ENCODE measurements at regions not wholly inside any gene's neighbourhood (a gene's known extent, or its start where the extent isn't known, plus 50 kb on each side); places are given as distances from the start of the nearest gene placed in this dataset.

GRCh38 chr18:56067214-56067894 lies 479.4 kb upstream of the TCF4 start:
- no peak for TF ChIP-seq POLR2A (IDR thresholded peaks at IDR 0.05; ENCODE audit: low read depth, low read length)
- no peak for TF ChIP-seq POLR2AphosphoS5 (IDR thresholded peaks at IDR 0.05; ENCODE audit: low read depth, low read length)
- TF ChIP-seq PAX5 (IDR thresholded peaks at IDR 0.05; ENCODE audit: insufficient read depth, low read length, severe bottlenecking), result no peak
- TF ChIP-seq SPI1 (IDR thresholded peaks at IDR 0.05; ENCODE audit: low read depth, low read length), result no peak
- TF ChIP-seq TAF1 (IDR thresholded peaks at IDR 0.05; ENCODE audit: low read depth, low read length), result no peak

Data from GM12891 (cell line).